GM06990 (cell line): ENCODE measurements at regions not wholly inside any gene's neighbourhood (a gene's known extent, or its start where the extent isn't known, plus 50 kb on each side); places are given as distances from the start of the nearest gene placed in this dataset.

Experiments used
- DNase-seq: peaks from one replicate; pipeline ENCODE4 v3.0.0-alpha.2; 2011; ENCODE audit not compliant: insufficient read length; ENCODE audit errors: extremely low read depth
- H3K27me3 ChIP-seq: replicated peaks from 2 replicates; pipeline ENCODE4 v1.6.0; 2011; ENCODE audit warnings: low read length; ENCODE audit not compliant: control insufficient read depth, insufficient read depth
- H3K36me3 ChIP-seq: 2 replicates; pipeline ENCODE4 v1.5.1; 2011; ENCODE audit warnings: low read length; ENCODE audit not compliant: control insufficient read depth, insufficient read depth
- H3K4me3 ChIP-seq: replicated peaks from 2 replicates; pipeline ENCODE4 v1.5.1; 2011; ENCODE audit warnings: low read depth, mild to moderate bottlenecking, control low read depth, low read length
- CTCF ChIP-seq: IDR thresholded peaks from 2 replicates; pipeline ENCODE4 v1.5.1; 2011; ENCODE audit warnings: low read length, control low read depth, mild to moderate bottlenecking, inconsistent platforms; ENCODE audit not compliant: insufficient read depth, poor library complexity, severe bottlenecking

DNA sequence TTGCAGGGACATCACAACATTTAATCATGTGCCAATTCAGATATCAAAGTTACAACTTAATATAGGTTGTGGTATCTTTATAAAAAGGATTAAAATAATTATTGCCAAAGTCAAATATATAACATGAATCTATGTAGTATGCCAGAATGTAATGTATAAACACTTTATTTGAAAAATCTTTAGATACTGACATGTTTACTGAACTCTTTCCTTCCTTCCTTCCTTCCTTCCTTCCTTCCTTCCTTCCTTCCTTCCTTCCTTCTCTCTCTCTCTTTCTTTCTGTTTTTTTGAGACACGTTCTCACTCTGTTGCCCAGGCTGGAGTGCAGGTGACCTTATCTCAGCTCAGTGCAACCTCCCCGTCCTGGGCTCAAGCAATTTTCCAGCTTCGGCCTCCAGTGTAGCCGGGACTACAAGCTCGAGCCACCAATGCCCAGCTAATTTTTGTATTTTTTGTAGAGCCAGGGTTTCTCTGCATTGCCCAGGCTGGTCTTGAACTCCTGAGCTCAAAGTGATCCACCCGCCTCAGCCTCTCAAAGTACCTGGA is 496.8 kb upstream of the CITED2 start:
- no peaks in the 10 kb centered on the region for H3K27me3 ChIP-seq
- no peak for TF ChIP-seq CTCF
- no peak overlapping the region for H3K4me3 ChIP-seq
- no peak for DNase-seq
- H3K36me3 ChIP-seq: no peaks in the 10 kb centered on the region

DNA sequence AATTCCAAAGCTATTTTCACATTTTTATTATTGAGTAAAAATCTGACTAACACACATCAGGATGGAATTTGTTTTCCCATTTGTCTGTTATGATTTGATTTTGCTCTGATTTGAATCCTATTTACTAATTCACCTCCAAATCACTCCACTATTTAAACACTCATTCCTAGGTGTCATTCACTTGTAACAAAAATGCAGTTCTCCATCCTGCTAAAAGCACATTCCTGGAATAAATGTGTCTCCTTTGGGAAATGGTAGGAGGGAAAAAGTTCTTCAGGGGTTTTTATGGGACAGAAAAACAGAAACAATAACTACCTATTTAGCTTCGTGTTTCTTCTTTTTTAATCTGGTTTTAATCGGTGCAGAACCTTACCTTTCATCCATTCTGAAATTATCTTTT is 494.1 kb upstream of the CITED2 start:
- no peak for TF ChIP-seq CTCF
- H3K4me3 ChIP-seq: no peak overlapping the region
- no peaks in the 10 kb centered on the region for H3K36me3 ChIP-seq
- no peak for DNase-seq
- H3K27me3 ChIP-seq: no peaks in the 10 kb centered on the region

- Histone ChIP-seq H3K36me3 (no peaks in the 10 kb centered on the region), H3K27me3 (no peaks in the 10 kb centered on the region), H3K4me3 (no peak overlapping the region)
- no peak for TF ChIP-seq CTCF
- DNase-seq: no peak
These were observed 489.5 kb upstream of the CITED2 start for GRCh38 chr6:139863964-139864363.

- Histone ChIP-seq H3K27me3 (no peaks in the 10 kb centered on the region), H3K36me3 (no peaks in the 10 kb centered on the region), H3K4me3 (no peak overlapping the region)
- no peak for DNase-seq
- no peak for TF ChIP-seq CTCF
These were observed 488.9 kb upstream of the CITED2 start for GRCh38 chr6:139863346-139863745.

GRCh38 chr6:139862311-139862710 is 487.9 kb upstream of the CITED2 start:
- no peak for DNase-seq
- Histone ChIP-seq H3K4me3 (no peak overlapping the region), H3K27me3 (no peaks in the 10 kb centered on the region), H3K36me3 (no peaks in the 10 kb centered on the region)
- TF ChIP-seq CTCF: no peak

DNA sequence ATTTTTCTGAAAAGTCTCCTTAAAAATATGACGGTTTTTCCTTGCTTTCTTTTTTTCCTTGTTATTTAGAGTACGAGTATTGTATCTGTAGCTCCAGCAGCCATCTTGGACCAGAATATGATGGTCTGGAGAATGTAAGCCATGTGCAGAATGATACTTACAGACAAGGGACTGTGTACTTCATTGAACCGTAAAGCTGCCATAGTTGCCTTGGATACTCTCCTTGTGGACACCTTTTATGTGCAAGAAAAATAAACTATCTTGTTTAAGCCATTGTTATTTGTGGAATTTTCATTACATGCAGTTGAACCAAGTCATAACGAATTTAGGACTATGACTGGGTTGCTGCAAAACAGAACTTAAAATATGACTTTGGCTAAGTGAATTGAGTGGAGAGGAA is 485.8 kb upstream of the CITED2 start:
- no peak overlapping the region for H3K4me3 ChIP-seq
- DNase-seq: no peak
- no peaks in the 10 kb centered on the region for H3K27me3 ChIP-seq
- no peak for TF ChIP-seq CTCF
- no peaks in the 10 kb centered on the region for H3K36me3 ChIP-seq
